ENCODE measurements at regions not wholly inside any gene's neighbourhood (a gene's known extent, or its start where the extent isn't known, plus 50 kb on each side); places are given as distances from the start of the nearest gene placed in this dataset.
"Not testable (repeated sequence)": the region's sequence is repeated elsewhere in the genome, so short reads cannot be mapped to it uniquely, and the experiment has no call there.

DNA sequence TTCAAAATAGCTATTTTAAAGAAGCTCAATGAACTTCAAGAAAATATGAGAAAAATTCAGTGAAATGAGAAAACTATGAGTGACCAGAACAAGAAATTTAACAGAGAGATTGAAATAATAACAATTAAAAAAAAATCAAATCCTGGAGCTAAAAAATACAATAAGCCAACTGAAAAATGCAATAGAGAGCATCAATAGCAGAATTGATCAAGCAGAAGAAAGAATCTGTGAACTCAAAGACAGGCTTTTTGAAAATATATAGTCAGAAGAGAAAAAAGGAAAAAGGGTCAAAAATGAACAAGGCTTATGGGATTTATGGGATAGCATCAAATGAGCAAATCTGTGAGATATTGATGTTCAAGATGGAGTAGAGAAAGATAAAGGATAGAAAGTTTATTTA is 133.0 kb downstream of the OTUD1 start:
- TF ChIP-seq, protein P1, sequence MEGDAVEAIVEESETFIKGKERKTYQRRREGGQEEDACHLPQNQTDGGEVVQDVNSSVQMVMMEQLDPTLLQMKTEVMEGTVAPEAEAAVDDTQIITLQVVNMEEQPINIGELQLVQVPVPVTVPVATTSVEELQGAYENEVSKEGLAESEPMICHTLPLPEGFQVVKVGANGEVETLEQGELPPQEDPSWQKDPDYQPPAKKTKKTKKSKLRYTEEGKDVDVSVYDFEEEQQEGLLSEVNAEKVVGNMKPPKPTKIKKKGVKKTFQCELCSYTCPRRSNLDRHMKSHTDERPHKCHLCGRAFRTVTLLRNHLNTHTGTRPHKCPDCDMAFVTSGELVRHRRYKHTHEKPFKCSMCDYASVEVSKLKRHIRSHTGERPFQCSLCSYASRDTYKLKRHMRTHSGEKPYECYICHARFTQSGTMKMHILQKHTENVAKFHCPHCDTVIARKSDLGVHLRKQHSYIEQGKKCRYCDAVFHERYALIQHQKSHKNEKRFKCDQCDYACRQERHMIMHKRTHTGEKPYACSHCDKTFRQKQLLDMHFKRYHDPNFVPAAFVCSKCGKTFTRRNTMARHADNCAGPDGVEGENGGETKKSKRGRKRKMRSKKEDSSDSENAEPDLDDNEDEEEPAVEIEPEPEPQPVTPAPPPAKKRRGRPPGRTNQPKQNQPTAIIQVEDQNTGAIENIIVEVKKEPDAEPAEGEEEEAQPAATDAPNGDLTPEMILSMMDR (conservative IDR thresholded peaks at IDR 0.05) = no peak
- TF ChIP-seq ZFX (IDR thresholded peaks at IDR 0.05) = no peak
- no peak overlapping the region for H3K27ac ChIP-seq

DNA sequence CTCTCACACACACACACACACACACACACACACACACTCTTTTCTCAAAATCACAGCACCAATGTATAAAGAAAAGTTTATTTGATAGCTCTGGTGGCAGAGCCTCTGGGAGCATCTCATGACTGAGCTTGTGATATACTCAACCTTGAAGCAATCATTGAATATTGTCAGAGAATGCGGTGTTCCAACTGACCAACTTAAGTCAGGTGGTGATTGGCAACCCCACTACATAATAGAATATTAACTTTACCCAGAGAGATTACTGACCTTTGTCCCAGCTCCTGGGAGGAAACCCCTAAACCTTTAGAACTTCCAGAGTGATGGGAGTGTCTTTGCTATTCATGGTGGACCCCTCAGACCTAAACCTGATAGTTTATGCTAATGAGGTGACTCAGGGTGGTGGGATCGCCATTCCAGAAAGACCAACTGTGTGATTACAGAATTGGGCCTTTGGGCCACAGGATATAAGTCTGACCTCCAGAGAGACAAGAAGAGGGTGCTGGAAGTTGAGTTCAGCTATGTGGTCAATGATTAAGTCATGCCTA is 143.1 kb downstream of the OTUD1 start:
- no peak for TF ChIP-seq ZFX (IDR thresholded peaks at IDR 0.05)
- TF ChIP-seq, protein P1 (conservative IDR thresholded peaks at IDR 0.05) = no peak
- H3K27ac ChIP-seq = no peak overlapping the region

DNA sequence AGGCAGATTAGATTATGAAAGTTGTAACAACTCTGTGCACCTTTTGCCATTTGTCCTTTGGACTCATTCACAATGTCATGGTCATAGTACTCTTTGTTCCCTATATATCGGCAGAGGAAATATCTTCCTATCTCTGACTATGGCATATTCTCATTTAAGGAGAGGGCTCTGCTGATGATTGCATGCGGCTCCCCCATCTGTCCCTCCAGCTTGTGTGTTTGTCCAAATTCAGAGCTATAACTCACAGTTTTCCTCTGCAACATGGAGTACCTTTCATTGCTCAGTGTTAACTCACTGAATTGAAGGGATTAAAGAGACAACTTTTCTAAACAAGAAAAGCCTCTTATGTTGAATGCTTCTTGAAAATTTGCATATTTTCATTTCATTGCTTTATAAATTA is 145.5 kb downstream of the OTUD1 start:
- no peak for TF ChIP-seq ZFX (IDR thresholded peaks at IDR 0.05)
- TF ChIP-seq, protein P1 (conservative IDR thresholded peaks at IDR 0.05) = no peak
- H3K27ac ChIP-seq = no peak overlapping the region

DNA sequence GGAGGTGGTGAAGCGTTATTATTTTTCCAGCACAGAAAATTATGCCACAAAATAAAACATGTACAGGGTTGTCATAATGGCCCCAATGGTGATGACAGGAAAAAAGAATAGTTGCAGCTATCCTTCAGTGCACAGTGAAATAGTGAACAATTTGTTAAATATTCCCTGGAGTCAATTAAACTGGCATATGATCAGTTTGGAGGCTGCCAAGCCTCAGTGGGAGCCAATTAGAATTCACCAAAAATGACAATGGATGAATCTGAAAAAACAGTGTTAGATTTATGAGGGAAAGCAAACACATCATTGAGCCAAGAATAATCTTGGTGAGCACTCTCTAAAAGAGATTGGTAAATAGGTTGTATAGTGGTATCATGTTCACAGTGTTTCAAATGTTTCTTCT is 146.3 kb downstream of the OTUD1 start:
- TF ChIP-seq, protein P1 (conservative IDR thresholded peaks at IDR 0.05) = no peak
- TF ChIP-seq ZFX (IDR thresholded peaks at IDR 0.05) = no peak
- H3K27ac ChIP-seq = no peak overlapping the region

DNA sequence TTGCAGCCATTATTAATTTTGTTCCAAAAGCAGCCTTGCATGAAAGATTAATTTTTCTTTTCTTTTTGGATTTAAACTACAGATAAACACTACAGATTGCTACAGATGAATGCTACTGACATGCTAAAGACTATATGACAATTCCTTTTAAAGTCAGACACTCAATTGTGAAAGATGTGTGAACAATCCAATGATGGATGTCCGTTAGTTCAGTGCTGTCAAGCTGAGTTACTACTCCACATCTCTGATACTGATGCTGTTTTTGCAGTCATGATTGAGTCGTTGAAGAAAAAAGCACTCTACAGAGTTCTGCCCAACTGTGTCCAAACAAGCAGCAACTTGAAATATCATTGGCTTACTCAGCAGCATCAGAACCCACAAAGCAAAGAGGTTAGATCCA is 146.8 kb downstream of the OTUD1 start:
- TF ChIP-seq, protein P1 (conservative IDR thresholded peaks at IDR 0.05) = no peak
- no peak for TF ChIP-seq ZFX (IDR thresholded peaks at IDR 0.05)
- no peak overlapping the region for H3K27ac ChIP-seq

DNA sequence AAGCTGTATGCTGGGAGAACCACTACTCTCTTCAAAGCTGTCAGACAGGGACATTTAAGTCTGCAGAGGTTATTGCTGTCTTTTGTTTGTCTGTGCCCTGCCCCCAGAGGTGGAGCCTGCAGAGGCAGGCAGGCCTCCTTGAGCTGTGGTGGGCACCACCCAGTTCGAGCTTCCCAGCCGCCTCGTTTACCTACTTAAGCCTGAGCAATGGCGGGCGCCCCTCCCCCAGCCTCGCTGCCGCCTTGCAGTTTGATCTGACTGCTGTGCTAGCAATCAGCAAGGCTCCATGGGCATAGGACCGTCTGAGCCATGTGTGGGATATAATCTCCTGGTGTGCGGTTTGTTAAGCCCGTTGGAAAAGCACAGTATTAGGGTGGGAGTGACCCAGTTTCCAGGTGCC is 156.4 kb downstream of the OTUD1 start:
- not testable (repeated sequence) for H3K27ac ChIP-seq

DNA sequence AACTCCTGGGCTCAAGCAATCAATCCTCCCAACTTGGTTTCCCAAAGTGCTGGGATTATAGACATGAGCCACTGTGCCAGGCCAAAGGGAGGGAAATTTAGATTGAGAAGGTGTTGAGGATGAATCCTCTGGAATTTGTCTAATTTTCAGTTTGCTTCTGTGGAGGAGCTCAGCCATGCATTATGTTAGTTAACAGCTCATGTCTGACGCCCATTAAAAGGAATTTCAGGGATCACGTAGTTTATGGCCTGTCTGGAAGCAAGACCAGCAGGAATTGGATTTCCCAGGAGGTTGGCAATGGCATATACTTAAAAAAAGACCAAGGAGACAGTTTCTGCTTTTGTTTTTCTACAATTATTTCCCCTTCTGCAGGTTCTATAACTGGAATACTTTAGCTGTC is 165.7 kb downstream of the OTUD1 start:
- TF ChIP-seq, protein P1 (conservative IDR thresholded peaks at IDR 0.05) = no peak
- no peak for TF ChIP-seq ZFX (IDR thresholded peaks at IDR 0.05)
- H3K27ac ChIP-seq = no peak overlapping the region

DNA sequence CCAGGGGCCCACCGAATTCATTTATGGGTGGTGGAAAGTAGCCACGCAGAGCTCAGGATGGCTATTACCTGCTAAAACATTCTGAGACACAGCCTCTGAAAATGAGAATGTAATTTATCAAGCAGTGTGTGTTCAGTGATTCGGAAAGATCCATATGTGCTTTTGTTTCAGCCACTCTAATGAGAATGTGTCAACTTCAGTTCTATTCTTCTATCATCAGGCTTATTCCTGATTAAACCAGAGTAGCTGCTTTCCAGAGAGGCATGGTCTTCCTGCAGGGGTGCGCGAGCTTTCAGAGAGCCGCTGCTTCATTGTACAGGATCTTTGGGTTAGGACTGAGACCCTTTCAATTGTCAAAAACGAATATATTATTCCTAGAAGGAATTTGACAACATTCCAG is 167.6 kb downstream of the OTUD1 start:
- TF ChIP-seq, protein P1 (conservative IDR thresholded peaks at IDR 0.05) = no peak
- no peak for TF ChIP-seq ZFX (IDR thresholded peaks at IDR 0.05)
- H3K27ac ChIP-seq = no peak overlapping the region

Measured in C4-2B (cell line).